Left lung (tissue), 4 donors: ENCODE measurements at regions not wholly inside any gene's neighbourhood (a gene's known extent, or its start where the extent isn't known, plus 50 kb on each side); places are given as distances from the start of the nearest gene placed in this dataset.

Experiments used
- ATAC-seq: fragments of 200-7000 bp; cut with Tn5 transposase; one replicate; pipeline ENCODE4 v1.9.1; 2020; ENCODE audit warnings: moderate library complexity
- DNase-seq, 4 donors: peaks; one replicate each; pipeline ENCODE4 v3.0.0-alpha.2; 2013 to 2020
- H3K27ac ChIP-seq, 2 donors: fragments of 200-600 bp; sonication (generic) in 1 of 2; one replicate each; pipeline versions ENCODE4 v1.5.0 to v1.8.0; 2020 to 2021
- H3K27me3 ChIP-seq, 2 donors: fragments of 200-600 bp; sonication (generic) in 1 of 2; one replicate each; pipeline versions ENCODE4 v1.5.0 to v1.8.0; 2020 to 2021
- H3K36me3 ChIP-seq, 2 donors: fragments of 200-600 bp; sonication (generic) in 1 of 2; one replicate each; pipeline versions ENCODE4 v1.5.0 to v1.8.0; 2020 to 2021
- H3K4me1 ChIP-seq, 2 donors: fragments of 200-600 bp; one replicate each; pipeline ENCODE4 v1.8.0; 2021
- H3K4me3 ChIP-seq, 2 donors: fragments of 200-600 bp; sonication (generic) in 1 of 2; one replicate each; pipeline versions ENCODE4 v1.5.0 to v1.8.0; 2020 to 2021; ENCODE audit warnings: mild to moderate bottlenecking in 1 of 2
- H3K9me3 ChIP-seq, 2 donors: fragments of 200-600 bp; sonication (generic) in 1 of 2; one replicate each; pipeline versions ENCODE4 v1.5.0 to v1.8.0; 2020 to 2021
- intact Hi-C, 2 donors: fragments of 100-400 bp; cut with DNase I; formaldehyde crosslinking; loops; one replicate each; pipeline versions ENCODE4 v1.11.2 to v1.14.2; 2022
- TF ChIP-seq, protein P1 (sequence below), 2 donors: fragments of 200-600 bp; sonication (generic) in 1 of 2; IDR thresholded peaks; one replicate each; pipeline versions ENCODE4 v1.5.0 to v1.8.0; 2021; ENCODE audit warnings: antibody characterized with exemption in 2 of 2
- donor health status: DM: no; HTN: yes; CAD: no.
- donor health status: DM: no; HTN: no; CAD: no.

DNA sequence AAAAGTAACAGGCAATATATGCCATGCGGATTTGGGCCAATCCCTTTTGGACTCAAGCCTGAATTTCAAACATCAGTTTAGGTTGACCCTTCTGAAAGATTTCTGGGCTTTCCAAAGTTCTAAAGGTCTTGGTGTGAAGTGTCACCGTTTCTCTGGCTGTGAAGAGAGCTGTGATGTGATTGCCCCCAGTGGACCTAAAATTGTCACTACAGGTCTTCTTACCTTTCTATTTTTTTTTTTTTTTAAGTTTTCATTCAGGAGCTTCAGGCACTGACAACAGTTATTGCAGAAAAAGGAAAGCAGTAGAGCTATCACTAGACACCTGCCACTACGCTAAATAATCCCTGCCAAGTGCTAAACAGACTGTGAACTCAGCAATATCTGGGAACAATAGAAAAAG is 75.7 kb upstream of the OPRM1 start:
- Histone ChIP-seq H3K4me3 (no peak overlapping the region), H3K36me3 (no peaks in the 10 kb centered on the region), H3K4me1 (no peaks in the 10 kb centered on the region), H3K27ac (no peak overlapping the region), H3K9me3 (no peaks in the 10 kb centered on the region), H3K27me3 (no peaks in the 10 kb centered on the region)
- no peak for DNase-seq
- intact Hi-C loops: no loop called here
- TF ChIP-seq, protein P1, sequence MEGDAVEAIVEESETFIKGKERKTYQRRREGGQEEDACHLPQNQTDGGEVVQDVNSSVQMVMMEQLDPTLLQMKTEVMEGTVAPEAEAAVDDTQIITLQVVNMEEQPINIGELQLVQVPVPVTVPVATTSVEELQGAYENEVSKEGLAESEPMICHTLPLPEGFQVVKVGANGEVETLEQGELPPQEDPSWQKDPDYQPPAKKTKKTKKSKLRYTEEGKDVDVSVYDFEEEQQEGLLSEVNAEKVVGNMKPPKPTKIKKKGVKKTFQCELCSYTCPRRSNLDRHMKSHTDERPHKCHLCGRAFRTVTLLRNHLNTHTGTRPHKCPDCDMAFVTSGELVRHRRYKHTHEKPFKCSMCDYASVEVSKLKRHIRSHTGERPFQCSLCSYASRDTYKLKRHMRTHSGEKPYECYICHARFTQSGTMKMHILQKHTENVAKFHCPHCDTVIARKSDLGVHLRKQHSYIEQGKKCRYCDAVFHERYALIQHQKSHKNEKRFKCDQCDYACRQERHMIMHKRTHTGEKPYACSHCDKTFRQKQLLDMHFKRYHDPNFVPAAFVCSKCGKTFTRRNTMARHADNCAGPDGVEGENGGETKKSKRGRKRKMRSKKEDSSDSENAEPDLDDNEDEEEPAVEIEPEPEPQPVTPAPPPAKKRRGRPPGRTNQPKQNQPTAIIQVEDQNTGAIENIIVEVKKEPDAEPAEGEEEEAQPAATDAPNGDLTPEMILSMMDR (IDR thresholded peaks at IDR 0.05): no peak
- no peak for ATAC-seq

- Histone ChIP-seq H3K4me1 (no peaks in the 10 kb centered on the region), H3K27me3 (no peaks in the 10 kb centered on the region), H3K36me3 (no peaks in the 10 kb centered on the region), H3K4me3 (no peak overlapping the region), H3K9me3 (no peaks in the 10 kb centered on the region), H3K27ac (no peak overlapping the region)
- TF ChIP-seq, protein P1 (IDR thresholded peaks at IDR 0.05): no peak
- intact Hi-C loops: no loop called here
- no peak for ATAC-seq
- no peak for DNase-seq
These were observed 76.5 kb upstream of the OPRM1 start for GRCh38 chr6:153962555-153962954.

DNA sequence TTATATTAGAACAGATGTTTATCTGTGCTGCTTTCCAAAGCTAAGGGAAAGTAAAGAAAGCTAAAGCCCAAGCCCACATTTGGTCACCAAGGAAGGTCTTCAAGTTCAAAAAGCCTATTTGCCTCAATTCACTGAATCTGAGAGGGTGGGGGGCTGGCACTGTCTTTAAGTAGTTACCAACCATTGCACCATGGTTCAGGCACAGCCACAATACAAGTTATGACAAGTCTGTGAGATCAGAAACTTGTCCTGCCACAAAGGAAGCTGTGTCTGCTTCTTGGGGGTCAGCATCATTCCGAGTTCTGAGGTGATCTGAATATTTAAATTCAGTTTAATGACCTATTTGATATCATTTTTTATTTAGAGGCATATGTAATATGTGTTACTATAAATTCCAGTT is 78.3 kb upstream of the OPRM1 start:
- H3K4me1 ChIP-seq: no peaks in the 10 kb centered on the region
- no peak overlapping the region for H3K4me3 ChIP-seq
- ATAC-seq (no peak), DNase-seq (no peak)
- H3K36me3 ChIP-seq: no peaks in the 10 kb centered on the region
- H3K27me3 ChIP-seq: no peaks in the 10 kb centered on the region
- no peak overlapping the region for H3K27ac ChIP-seq
- intact Hi-C loops: no loop called here
- H3K9me3 ChIP-seq: no peaks in the 10 kb centered on the region
- TF ChIP-seq, protein P1 (IDR thresholded peaks at IDR 0.05): no peak

DNA sequence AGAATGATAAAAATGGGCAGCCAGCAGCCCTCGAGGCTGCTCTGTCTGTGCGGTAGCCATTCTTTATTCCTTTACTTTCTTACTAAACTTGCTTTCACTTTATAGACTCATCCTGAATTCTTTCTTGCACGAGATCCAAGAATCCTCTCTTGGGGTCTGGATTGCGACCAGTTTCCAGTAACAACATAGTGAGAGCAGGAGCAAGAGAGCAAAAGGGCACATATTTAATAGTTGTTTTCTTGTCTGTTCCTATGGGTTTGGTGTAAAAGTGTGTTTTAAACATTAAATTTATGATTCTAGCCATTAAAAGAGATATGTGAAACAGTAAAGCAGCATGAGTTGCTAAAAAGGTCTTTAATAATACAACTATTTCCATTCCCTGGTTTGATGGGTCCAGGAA is 78.8 kb upstream of the OPRM1 start:
- no peak for ATAC-seq
- intact Hi-C loops: no loop called here
- H3K9me3 ChIP-seq: no peaks in the 10 kb centered on the region

GRCh38 chr6:153959276-153959675 is 79.8 kb upstream of the OPRM1 start:
- Histone ChIP-seq H3K4me1 (no peaks in the 10 kb centered on the region), H3K9me3 (no peaks in the 10 kb centered on the region), H3K27me3 (no peaks in the 10 kb centered on the region), H3K4me3 (no peak overlapping the region), H3K36me3 (no peaks in the 10 kb centered on the region), H3K27ac (no peak overlapping the region)
- ATAC-seq: no peak
- DNase-seq: no peak
- TF ChIP-seq, protein P1 (IDR thresholded peaks at IDR 0.05): no peak
- intact Hi-C loops: no loop called here

More for the DNA sequence above, 78.8 kb upstream of the OPRM1 start:
- H3K4me3 ChIP-seq: no peak overlapping the region
- H3K27ac ChIP-seq: no peak overlapping the region
- TF ChIP-seq, protein P1 (IDR thresholded peaks at IDR 0.05): no peak
- no peaks in the 10 kb centered on the region for H3K4me1 ChIP-seq
- no peaks in the 10 kb centered on the region for H3K36me3 ChIP-seq
- no peak for DNase-seq
- no peaks in the 10 kb centered on the region for H3K27me3 ChIP-seq
